Loucy (cell line): ENCODE measurements at regions not wholly inside any gene's neighbourhood (a gene's known extent, or its start where the extent isn't known, plus 50 kb on each side); places are given as distances from the start of the nearest gene placed in this dataset.
A peak's percentile ranks its signal among the peaks of the same experiment; 100 is the strongest.

ENCODE experiments used
- H2AFZ ChIP-seq: fragments of 200-600 bp; sonication (generic); 2 replicates; pipeline ENCODE4 v1.6.0; 2016; ENCODE audit warnings: antibody characterized with exemption, mild to moderate bottlenecking, low read length, moderate library complexity
- H3F3A ChIP-seq: fragments of 200-600 bp; 2 replicates; pipeline ENCODE4 v1.6.0; 2016; ENCODE audit warnings: antibody characterized with exemption, low read depth, mild to moderate bottlenecking
- H3K27me3 ChIP-seq: fragments of 200-600 bp; sonication (generic); 2 replicates; pipeline ENCODE4 v1.6.1; 2014; ENCODE audit warnings: low read length, mild to moderate bottlenecking; ENCODE audit not compliant: insufficient read depth, poor library complexity, severe bottlenecking
- H3K36me3 ChIP-seq: fragments of 200-600 bp; sonication (generic); 2 replicates; pipeline ENCODE4 v1.6.1; 2016; ENCODE audit warnings: low read length; ENCODE audit not compliant: insufficient read depth
- H3K4me1 ChIP-seq: fragments of 200-600 bp; sonication (generic); 2 replicates; pipeline ENCODE4 v1.5.1; 2014; ENCODE audit warnings: low read length, mild to moderate bottlenecking; ENCODE audit not compliant: insufficient read depth, poor library complexity, severe bottlenecking
- H3K4me2 ChIP-seq: fragments of 200-600 bp; sonication (generic); 2 replicates; pipeline ENCODE4 v1.6.0; 2014; ENCODE audit warnings: antibody characterized with exemption, low read length, low read depth, mild to moderate bottlenecking; ENCODE audit not compliant: poor library complexity, severe bottlenecking
- H3K4me3 ChIP-seq: fragments of 200-600 bp; sonication (generic); 2 replicates; pipeline ENCODE4 v1.5.1; 2014; ENCODE audit warnings: low read length, mild to moderate bottlenecking, mixed read lengths; ENCODE audit not compliant: poor library complexity, severe bottlenecking
- H3K79me2 ChIP-seq: fragments of 200-600 bp; sonication (generic); 2 replicates; pipeline ENCODE4 v1.6.1; 2014; ENCODE audit warnings: low read length; ENCODE audit not compliant: insufficient read depth
- H3K9ac ChIP-seq: fragments of 200-600 bp; sonication (generic); 2 replicates; pipeline ENCODE4 v1.6.0; 2014; ENCODE audit warnings: mild to moderate bottlenecking, low read depth, low read length, moderate library complexity; ENCODE audit not compliant: poor library complexity, severe bottlenecking
- H3K9me2 ChIP-seq: fragments of 200-600 bp; sonication (generic); replicated peaks from 2 replicates; pipeline ENCODE4 v1.6.1; 2016; ENCODE audit warnings: low read depth, low read length, mixed read lengths
- H3K9me3 ChIP-seq: fragments of 200-600 bp; sonication (generic); 2 replicates; pipeline ENCODE4 v1.6.1; 2014; ENCODE audit warnings: mild to moderate bottlenecking, antibody characterized with exemption, low read length, low read depth; ENCODE audit not compliant: insufficient read depth
- H4K20me1 ChIP-seq: fragments of 200-600 bp; sonication (generic); 2 replicates; pipeline ENCODE4 v1.6.0; 2014; ENCODE audit warnings: antibody characterized with exemption, low read length, mild to moderate bottlenecking; ENCODE audit not compliant: insufficient read depth, poor library complexity, severe bottlenecking
- EZH2phosphoT487 ChIP-seq: fragments of 200-600 bp; IDR thresholded peaks from 2 replicates; pipeline ENCODE4 v1.6.1; 2018; ENCODE audit warnings: antibody characterized with exemption, mild to moderate bottlenecking, moderate library complexity, borderline replicate concordance
- TF ChIP-seq, protein P1 (sequence below): fragments of 200-600 bp; sonication (generic); conservative IDR thresholded peaks from 2 replicates; pipeline ENCODE4 v1.5.1; 2014; ENCODE audit warnings: mild to moderate bottlenecking, antibody characterized with exemption, low read length

GRCh38 chr12:131218026-131218922 is 264.6 kb downstream of the ADGRD1 start:
- H3K4me2 ChIP-seq = peak overlapping the region; percentile 59
- H3K4me3 ChIP-seq = peak overlapping the region; percentile 39

GRCh38 chr12:131218923-131219669 is 265.4 kb downstream of the ADGRD1 start:
- peaks cover 63% of the 10 kb centered on the region for H3K4me1 ChIP-seq
- H3K9me2 ChIP-seq = no peaks in the 10 kb centered on the region
- H3K9ac ChIP-seq = peak overlapping the region; percentile 89
- peaks cover 16% of the 10 kb centered on the region for H3F3A ChIP-seq
- no peak overlapping the region for H2AFZ ChIP-seq
- H4K20me1 ChIP-seq = no peaks in the 10 kb centered on the region
- H3K36me3 ChIP-seq = no peaks in the 10 kb centered on the region
- H3K79me2 ChIP-seq = peaks cover 42% of the 10 kb centered on the region; the same call in 1 of the 2 replicates
- H3K4me3 ChIP-seq = peak overlapping the region; percentile 39
- TF ChIP-seq, protein P1, sequence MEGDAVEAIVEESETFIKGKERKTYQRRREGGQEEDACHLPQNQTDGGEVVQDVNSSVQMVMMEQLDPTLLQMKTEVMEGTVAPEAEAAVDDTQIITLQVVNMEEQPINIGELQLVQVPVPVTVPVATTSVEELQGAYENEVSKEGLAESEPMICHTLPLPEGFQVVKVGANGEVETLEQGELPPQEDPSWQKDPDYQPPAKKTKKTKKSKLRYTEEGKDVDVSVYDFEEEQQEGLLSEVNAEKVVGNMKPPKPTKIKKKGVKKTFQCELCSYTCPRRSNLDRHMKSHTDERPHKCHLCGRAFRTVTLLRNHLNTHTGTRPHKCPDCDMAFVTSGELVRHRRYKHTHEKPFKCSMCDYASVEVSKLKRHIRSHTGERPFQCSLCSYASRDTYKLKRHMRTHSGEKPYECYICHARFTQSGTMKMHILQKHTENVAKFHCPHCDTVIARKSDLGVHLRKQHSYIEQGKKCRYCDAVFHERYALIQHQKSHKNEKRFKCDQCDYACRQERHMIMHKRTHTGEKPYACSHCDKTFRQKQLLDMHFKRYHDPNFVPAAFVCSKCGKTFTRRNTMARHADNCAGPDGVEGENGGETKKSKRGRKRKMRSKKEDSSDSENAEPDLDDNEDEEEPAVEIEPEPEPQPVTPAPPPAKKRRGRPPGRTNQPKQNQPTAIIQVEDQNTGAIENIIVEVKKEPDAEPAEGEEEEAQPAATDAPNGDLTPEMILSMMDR = no peak
- TF ChIP-seq EZH2phosphoT487 = no peak
- H3K4me2 ChIP-seq = peak overlapping the region; percentile 59
- no peaks in the 10 kb centered on the region for H3K27me3 ChIP-seq
- no peaks in the 10 kb centered on the region for H3K9me3 ChIP-seq

More at GRCh38 chr12:131218026-131218922, 264.6 kb downstream of the ADGRD1 start:
- Histone ChIP-seq H3K4me1 (peaks cover 55% of the 10 kb centered on the region), H3K36me3 (peaks cover 3% of the 10 kb centered on the region; the same call in 1 of the 2 replicates), H3K9me3 (0 out of 2 replicates have a peak, but pooled peaks cover under 1% of the 10 kb centered on the region), H3K79me2 (peaks cover 37% of the 10 kb centered on the region; the same call in 1 of the 2 replicates), H3K9me2 (no peaks in the 10 kb centered on the region), H3K9ac (peak overlapping the region; percentile 89), H3K27me3 (no peaks in the 10 kb centered on the region), H4K20me1 (no peaks in the 10 kb centered on the region), H3F3A (peaks cover 13% of the 10 kb centered on the region; the same call in 1 of the 2 replicates), H2AFZ (no peak overlapping the region)
- TF ChIP-seq EZH2phosphoT487 = no peak
- TF ChIP-seq, protein P1 = no peak

GRCh38 chr12:131219670-131220330 is 266.1 kb downstream of the ADGRD1 start:
- Histone ChIP-seq H4K20me1 (no peaks in the 10 kb centered on the region), H3F3A (peaks cover 16% of the 10 kb centered on the region), H3K9me3 (no peaks in the 10 kb centered on the region), H3K4me3 (peak overlapping the region; percentile 39), H3K4me1 (peaks cover 64% of the 10 kb centered on the region), H3K9me2 (no peaks in the 10 kb centered on the region), H3K9ac (peak overlapping the region; percentile 89), H3K4me2 (peak overlapping the region; percentile 59), H3K79me2 (peaks cover 43% of the 10 kb centered on the region; the same call in 1 of the 2 replicates), H3K27me3 (no peaks in the 10 kb centered on the region), H3K36me3 (no peaks in the 10 kb centered on the region), H2AFZ (no peak overlapping the region)
- TF ChIP-seq, protein P1 = no peak
- TF ChIP-seq EZH2phosphoT487 = no peak
